ENCODE measurements at regions not wholly inside any gene's neighbourhood (a gene's known extent, or its start where the extent isn't known, plus 50 kb on each side); places are given as distances from the start of the nearest gene placed in this dataset.
A peak's percentile ranks its signal among the peaks of the same experiment; 100 is the strongest.
"Not testable (repeated sequence)": the region's sequence is repeated elsewhere in the genome, so short reads cannot be mapped to it uniquely, and the experiment has no call there.

DNA sequence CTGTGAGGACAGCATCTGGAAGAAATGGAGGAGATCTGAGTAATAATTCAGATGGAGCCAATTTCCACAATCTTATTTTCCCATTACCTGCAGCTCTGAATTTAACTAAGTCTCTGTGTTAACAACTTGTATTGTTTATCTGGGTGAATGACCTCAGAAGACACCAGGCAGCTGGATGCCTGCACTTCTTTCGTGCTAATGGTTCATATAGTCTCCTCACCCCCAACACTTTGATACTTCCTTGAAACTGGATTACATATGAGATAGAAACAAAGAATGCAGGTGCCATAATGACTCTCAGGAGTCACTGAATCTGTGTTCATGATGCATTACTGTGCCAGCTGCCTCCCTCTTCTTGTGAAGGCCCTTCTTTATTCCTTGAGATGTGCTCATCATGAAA lies 125.6 kb upstream of the VPREB1 start:
- no peak for DNase-seq

DNA sequence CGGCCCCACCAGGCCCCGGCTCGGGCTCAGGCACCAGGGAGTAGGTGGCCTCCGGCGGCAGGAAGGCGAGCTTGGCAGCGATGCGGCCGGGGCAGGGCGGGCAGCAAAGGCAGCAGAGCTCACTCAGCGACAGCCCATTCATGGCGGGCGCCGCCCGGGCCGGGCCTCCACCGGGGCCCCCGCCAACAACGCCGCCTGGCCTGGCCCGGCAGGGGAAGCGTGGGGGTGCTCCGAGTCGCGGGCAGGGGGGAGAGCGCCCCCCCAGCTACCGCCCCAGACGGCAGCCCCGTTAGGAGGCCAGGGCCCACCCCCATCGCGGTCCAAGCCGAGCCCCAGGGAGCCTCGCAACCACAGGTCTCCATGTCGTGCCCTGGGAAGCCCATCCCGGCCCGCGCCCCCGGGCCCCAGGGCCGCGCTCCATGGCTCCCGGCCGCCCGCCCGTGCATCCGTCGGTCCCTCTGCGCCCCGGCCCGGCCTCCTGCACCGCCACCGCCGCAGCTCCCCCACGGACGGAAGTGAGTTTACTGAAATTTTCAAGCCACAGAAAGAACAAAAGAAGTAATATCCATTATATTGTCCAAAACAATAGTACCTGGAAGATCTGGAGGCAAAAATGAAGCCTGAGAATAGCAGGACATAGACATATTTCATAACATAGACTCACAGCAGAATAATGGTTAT lies 126.6 kb upstream of the VPREB1 start:
- DNase-seq = not testable (repeated sequence)

DNA sequence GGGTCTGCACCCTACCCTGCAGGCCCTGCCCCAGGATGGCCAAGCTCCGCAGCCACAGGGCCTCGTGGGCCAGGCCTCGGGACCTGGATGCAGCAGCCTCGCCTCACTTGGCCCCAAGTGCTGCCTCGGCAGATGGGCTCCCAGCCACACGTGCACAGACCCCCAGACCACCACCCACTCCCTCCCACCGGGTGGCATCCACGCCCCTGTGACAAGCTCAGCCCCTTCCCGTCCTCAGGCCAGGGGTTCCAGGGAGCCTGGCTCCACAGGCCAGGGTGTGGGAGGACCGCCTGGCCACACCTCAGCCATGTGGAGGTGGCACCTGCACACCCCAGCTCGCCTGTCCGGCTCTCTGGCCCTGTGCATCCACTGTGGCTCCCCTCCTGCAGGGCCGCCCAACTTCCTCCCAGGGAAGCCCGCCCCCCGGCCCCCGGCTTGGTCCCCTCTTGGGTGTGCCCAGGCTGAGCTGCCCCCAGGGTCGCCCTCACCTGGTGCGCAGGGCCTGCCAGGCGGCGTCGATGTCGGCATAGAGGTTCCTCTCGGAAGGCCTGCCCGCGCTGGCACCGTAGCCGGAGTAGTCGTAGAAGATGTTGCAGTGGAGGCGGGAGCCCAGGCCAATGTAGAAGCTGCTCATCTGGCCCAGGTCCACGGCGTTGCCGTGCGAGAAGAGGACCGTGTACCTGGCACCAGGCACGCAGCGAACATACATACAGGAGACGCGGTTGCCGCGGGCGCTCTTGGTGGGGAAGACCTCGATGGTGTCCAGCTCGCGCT lies 127.4 kb upstream of the VPREB1 start:
- not testable (repeated sequence) for DNase-seq

DNA sequence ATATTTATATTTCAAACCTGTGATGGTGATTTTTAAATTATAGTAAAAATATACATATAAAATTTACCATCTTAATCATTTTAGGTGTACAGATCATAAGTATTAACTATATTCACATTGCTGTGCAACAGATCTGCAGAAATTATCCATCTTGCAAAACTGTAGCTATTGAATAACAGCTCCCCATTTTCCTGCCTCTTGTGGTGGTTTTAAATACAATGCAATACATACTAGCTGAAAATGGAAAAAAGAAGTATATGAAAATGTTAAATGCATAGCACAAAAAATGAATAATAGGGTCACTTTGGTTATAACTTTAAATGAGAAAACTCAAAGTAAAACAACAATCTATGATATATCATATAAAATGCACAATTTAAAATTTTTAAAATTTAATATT lies 130.9 kb upstream of the VPREB1 start:
- DNase-seq = no peak

DNA sequence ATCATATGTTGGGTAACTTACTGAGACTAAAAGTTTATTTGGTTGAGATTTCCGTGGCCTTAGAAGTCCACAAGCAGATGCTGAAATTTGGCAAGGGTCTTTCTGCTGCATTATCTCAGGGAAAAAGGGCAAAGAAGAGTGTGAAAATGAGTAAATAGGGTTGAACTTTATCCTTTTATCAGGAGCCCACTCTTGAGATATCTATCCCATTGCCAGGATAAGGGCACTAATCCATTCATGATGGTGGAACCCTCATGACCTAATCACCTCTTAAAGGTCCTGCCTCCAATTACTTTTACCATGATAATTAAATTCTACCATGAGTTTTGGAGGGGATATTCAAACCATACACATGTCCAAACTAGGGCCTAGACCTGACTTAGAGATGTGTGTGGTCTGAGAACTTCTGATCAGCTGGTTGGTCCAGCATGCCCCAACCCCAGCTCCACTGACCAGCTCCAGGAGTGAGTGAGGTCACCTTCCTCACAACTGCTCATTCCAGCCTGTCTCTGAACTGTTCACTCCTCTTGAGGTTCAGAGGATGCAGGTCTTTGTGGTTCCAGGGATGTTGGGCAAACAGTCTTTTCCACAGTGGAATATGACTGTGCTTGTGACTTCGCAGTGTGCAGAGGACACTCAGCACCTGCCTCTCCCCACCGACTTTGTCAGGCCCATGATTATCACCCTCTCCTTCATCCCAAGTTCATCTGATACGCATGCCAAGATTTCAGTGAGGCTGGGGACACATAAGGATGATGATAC lies 130.1 kb upstream of the TOP3B start:
- DNase-seq = no peak

DNA sequence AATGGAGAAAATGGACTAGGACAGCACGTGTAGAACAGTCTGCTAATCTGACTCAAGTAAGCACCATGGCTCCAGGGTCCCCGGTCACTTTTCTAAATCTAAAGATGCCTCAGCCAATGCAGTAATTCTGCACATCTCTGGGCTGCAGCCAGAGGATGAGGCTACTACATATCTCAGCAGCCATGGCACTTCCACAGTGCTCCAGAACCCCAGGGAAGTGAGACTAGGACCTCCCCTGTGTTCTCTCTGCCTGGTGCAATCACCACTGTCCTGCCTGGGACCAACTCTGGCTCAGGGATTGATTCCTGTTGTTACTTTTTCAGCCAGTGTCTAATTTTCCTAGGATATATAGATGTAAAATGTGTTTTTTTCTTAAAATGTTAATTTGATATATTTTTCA lies 129.4 kb upstream of the TOP3B start:
- no peak for DNase-seq

DNA sequence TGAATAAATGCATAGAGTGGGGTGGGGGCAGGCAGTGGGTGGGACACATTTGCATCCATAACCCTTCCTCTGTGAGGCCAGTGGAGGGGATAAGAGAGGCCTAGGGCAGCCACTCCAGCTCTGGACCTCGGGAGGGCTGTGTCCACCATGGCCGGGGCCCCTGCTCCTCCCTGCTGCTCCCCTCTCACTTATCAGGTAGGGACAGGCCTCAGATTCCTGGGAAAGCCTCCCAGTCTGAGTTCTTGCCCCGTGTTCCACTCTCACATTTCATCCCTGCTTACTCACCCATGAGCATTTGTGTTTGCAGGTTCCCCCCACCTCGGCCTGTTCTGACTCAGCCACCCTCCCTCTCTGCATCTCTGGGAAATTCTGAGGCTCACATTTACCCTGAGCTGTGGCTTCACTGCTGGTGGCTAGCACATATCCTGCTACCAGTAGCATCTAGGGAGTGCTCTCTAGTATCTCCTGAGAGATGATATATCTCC lies 128.7 kb upstream of the TOP3B start:
- no peak for DNase-seq

DNA sequence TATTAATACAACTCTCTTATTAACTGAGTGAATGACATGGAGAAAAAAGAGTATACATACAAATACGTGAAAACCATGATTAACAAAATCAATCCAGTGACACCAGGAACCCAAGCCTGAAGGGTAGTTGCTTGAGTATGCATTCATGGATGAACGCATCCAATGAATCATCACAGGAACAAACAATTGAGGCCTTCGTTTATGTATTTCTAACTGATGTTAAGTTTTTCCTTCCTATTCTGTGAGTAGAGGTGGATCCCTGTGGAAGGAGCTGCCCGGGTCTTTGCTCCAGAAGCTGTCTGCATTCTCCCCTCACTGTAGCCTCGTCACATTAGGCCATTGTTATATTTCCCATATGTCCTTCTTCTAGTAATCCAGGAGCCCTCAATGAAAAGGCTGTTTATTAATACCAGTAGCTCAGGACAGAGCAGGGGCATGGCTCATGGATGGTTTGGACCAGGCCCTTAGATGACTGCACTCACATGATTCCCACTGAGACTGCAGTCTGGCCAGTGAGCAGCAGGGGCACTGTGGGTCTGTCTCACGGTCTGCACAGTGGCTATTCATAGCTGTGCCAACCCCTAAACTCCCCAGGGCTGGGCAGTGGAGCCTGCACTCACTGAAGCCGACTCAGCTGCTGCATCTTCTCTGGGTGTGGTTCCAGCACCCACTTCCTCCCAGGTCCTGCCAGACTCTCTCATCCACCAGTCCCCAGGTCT lies 128.1 kb upstream of the TOP3B start:
- peak; percentile 62 to 67 for DNase-seq

DNA sequence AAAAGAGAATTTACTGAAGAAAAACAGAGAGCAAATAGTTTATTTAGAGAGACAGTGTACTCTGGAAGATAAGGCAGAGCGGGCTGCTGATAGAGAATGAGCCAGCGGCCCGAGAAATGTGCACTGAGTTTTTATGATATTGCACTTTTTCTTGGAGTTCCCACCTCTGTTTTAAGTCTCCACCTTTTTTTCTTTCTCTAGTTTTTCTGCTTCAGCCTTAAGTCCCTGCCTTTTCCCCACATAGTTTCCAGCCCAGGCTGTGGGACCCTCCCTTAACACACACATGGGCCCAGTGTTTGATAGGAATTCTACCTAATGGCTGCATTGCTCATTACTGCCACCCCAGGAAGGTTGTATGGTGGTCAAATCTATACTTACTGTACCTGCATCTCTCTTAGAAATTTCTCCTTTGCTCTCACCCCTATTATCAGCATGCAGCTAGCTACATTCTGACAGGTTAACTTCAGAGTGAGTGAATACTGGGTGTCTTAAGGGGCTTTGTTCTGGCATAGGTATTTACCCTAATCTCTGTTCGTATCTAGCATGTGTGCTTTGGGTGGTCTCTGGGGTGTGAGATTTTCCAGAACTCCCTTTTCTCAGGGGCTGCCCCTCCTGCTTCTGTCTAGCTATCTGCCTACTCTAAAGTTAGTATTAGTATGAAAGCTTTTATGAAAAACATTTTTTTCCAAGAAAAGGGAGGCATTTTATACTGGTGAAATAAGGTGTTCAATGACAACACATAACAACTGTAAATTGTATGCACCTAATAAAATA lies 127.3 kb upstream of the TOP3B start:
- DNase-seq = no peak

DNA sequence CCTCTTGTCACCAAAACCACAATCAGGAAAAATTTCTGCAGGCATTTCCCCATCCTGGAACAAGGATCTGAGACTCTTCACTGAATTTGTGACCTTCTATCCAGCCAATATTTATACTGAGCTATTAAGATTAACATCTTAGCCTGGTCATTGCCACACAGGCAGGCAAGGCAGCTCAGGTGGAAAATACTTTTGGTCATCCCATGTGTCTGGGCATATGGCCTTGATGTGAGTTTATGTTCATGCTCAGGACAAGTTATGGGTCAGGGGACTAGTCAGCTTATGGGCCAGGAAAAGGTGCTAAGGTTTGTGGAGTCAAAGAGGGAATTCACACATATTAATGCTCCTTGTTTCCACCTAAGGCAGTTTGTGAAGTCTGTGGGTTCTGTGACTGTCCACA lies 124.3 kb upstream of the TOP3B start:
- no peak for DNase-seq

DNA sequence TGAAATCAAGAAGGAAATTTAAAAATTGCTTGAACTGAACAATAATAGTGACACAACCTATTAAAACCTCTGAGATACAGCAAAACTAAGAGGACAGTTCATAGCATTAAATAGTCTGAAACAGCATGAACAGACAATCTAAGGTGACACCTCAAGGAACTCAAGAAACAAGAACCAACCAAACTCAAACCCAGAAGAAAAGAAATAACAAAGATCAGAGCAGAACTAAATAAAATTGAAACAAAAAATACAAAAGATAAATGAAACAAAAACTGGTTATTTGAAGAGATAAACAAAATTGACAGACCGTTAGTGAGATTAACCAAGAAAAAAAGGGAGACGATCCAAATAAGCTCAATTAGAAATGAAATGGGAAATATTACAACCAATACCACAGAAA lies 122.8 kb upstream of the TOP3B start:
- DNase-seq = no peak

DNA sequence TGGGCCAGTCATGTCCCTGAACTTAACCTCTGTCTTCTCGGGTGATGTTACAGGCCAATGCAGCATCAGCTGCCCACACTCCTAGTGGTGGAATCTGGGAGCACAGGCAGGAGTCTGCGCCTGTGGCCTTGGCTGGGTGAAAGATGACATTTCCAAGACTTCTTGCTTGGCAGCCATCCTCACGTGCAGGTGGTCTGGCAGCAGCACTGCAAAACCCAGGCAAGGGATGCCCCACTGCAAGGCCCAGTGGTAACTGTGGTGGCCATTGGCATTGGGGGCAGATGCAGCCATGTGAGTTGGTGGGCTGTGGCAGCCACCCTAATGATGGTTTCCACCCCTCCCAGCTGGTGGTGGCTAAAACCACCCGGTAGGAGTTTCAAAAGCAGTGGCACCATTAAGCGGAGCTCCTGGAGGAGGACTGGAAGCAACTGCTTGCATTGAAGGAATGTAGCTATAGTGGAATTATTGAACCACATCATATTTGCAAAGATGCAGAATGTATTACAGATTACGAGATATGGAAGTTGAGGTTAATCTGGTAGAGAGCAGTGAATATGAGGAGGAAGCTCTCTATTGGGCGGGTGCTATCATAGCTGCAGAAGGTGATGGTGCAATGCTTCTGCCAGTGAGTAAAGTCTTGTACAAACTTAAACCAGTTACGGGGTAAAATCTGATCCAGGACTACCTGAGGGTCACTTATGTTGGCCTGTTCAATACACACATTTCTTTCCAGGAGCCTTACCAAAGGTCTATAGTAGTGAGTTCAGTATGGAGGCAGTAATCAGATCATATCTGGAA lies 120.7 kb upstream of the TOP3B start:
- peak; percentile 39 to 55 for DNase-seq

DNA sequence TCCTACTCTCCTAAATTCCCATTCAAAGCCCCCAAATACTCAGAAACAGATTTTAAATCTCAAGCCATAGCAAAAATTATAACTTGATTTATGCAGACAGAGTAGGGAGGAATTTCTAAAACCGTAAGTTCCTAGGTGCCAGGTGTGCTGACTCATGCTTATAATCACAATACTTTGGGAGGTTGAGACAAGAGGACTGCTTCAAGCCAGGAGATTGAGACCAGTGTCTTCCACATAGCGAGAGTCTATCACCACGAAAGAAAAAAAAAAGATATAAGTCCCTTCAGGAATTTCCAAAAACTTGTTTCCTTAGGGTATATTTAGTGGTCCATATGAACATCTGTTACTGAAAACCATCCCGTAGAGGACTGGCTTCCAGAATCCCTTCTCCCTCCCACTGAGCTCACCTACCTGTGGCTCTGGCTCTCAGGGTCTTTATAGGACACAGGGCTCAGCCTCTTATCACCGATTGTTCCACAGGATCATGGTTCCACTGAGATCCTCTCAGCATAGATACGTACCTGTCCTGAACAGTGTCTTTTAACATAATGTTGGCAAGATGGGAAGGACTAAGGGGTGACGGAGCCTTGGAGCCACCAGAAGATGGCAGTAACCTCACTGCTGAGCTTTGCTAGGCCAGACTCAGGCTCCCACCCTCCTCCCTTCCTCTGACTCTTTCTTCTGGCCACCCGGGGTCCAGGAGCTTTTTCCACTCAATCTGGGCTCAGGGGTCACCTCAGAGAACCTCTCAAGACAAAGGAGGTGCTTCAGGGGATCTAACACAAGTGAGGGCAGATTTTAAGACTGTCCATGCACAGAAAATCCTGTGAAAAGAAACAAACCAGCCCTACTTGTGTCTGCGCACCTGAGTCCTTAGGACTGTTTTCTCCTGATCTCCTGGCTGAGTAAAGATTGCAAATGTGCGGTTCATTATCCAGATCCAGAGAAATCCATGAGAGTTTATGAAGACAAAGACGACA lies 117.5 kb upstream of the TOP3B start:
- no peak for DNase-seq

DNA sequence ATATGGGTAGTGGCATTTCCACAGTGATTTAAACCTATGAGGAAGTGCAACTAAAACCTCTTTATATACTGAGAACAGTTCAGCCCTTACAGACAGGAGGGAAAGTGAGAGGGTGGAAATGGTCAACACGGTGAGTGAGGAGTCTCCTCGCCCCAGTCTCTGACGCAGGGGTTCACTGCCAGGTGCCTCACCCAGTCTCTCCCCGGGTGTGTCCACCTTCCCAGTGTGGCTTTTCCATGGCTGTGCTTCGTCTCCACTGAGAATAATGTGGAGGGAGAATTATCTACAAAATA lies 116.6 kb upstream of the TOP3B start:
- peak in 1 of 2 donors; percentile 29 for DNase-seq

DNA sequence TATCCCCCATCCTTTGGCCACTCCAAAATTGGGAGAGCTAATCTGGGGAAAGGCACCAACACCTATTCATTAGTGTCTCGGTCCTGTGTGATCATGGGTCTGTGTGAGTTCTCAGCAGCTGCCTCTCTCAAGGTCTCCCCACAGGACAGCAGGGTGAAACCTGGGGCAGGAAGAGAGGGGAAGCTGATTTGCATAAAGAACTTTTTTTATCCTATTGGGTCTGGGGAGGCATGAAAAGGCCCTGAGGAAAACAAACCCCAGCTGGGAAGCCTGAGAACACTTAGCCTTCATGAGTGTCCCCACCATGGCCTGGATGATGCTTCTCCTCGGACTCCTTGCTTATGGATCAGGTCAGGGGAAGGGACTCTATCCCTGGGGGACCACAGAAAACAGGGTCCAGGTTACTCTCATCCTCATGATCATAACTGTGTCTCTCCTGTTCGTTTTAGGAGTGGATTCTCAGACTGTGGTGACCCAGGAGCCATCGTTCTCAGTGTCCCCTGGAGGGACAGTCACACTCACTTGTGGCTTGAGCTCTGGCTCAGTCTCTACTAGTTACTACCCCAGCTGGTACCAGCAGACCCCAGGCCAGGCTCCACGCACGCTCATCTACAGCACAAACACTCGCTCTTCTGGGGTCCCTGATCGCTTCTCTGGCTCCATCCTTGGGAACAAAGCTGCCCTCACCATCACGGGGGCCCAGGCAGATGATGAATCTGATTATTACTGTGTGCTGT lies 116.0 kb upstream of the TOP3B start:
- no peak for DNase-seq

DNA sequence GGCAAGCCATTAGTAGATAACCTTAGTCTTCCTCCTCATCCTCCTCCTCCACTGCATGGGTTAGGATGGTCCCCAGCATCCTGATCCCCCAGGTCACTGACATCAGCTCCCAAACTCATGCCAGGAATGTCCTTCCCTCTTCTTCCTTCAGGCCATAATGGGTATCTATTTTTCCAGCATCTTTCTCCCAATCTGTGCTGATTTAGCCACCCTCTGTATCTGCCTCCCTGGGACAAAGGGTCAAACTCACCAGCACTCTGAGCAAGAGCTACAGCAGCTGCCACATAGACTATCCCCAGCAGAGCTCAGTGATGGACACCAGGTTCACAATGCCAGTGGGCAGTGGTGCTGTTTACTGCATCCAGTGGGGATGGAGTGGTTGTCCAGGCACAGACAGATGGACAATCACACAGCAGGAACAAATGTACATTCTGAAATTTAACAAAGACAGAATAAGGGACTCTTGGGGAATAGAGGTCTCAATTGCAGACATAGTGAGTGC lies 115.2 kb upstream of the TOP3B start:
- no peak for DNase-seq

DNA sequence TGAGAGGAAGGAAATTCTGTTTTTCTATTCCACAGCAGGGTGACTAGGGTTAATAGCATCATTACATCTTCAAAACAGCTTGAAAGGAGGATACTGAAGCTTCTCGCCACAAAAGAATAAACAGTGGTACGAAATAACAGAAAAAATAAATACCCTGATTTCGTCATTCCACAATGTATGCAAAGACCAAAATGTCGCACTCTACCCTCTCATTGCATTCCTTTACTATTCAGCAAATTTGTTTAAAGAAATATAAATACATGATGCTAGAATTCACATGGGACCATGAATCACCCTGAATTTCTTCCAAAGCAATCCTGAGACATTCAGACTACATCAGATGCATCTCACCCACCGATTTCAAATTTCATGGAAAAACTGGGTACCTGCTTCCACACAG lies 112.3 kb upstream of the TOP3B start:
- DNase-seq = no peak

DNA sequence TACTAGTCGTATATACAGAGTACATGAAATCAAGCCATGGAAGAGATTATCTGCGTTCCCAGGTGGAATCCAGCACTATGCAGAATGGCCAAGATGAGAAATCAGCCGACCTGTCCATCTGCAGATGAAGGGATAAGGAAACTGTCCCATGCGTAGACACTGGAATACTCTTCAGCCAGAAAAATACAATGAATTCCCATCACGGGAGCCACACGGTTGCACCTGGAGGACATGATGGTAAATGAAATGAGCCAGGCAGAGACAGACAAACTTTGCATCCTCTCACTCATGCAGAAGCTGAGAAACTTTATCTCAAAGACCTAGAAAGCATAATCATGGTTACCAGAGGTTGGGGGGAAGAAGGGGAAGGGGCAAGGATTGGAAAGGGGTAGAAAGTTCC lies 111.9 kb upstream of the TOP3B start:
- no peak for DNase-seq

DNA sequence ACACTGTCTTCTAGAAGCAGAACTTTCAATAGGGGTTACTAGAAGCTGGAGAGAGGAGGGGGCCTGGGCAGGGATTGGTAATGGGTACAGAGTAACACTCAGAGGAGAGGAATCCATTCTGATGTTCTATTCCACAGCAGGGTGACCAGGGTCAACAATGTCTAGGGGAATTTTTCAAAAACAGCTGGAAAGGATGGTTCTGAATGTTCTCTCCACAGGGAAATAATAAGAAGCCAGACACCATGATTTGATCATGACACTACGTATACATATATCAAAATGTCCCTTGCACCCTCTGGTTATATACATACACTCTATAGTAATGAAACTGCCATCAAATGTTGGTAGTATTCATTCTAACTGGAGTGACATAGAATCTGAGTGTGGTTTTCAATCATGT lies 111.2 kb upstream of the TOP3B start:
- DNase-seq = no peak
